Central memory CD4-positive, alpha-beta T cell (primary cell): ENCODE measurements at regions not wholly inside any gene's neighbourhood (a gene's known extent, or its start where the extent isn't known, plus 50 kb on each side); places are given as distances from the start of the nearest gene placed in this dataset.

ENCODE experiments used
- DNase-seq: peaks from one replicate; pipeline ENCODE4 v3.0.0; 2022

- DNase-seq = no peak
Observed at GRCh38 chr11:103673773-103674172, 362.7 kb upstream of the DDI1 start.

DNA sequence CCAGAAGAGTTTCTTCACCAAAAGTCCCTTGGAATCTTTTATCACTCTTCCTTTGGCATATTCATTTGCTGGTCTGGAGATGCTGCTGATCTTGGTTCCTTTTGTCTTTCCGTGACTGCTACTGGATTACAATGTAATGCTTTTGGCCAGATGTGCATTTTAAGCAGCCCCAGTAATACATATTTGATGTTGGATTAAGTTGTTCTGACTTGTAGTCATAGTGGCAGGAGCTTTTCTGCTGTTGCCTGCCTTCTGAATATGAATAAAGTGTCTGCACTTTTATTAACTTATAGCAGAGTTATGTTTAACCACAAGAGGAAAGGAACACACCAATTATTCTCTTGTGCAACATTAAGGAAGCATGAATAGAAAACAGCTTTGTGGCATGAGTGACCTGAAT lies 360.0 kb upstream of the DDI1 start:
- DNase-seq = no peak

DNA sequence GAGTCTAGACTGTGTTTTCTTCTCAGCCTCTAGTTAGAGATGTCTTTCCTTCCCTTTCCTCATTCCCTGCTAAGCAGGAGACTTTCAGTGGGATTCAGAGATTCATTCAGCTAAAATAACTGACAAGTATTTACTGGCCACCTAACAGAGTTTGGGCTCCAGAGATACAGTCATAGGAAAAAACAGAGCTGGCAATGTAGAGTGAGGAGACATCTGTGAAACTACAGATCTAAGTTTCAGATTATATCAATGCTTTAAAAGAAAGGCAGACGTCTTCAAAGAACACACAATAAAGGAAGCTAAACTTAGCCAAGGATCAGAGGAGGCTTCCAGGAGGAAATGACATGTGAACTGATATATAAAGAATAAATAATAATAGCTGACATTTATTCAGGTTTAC lies 355.6 kb upstream of the DDI1 start:
- no peak for DNase-seq

- no peak for DNase-seq
Observed at GRCh38 chr11:103681855-103682254, 354.6 kb upstream of the DDI1 start.

DNA sequence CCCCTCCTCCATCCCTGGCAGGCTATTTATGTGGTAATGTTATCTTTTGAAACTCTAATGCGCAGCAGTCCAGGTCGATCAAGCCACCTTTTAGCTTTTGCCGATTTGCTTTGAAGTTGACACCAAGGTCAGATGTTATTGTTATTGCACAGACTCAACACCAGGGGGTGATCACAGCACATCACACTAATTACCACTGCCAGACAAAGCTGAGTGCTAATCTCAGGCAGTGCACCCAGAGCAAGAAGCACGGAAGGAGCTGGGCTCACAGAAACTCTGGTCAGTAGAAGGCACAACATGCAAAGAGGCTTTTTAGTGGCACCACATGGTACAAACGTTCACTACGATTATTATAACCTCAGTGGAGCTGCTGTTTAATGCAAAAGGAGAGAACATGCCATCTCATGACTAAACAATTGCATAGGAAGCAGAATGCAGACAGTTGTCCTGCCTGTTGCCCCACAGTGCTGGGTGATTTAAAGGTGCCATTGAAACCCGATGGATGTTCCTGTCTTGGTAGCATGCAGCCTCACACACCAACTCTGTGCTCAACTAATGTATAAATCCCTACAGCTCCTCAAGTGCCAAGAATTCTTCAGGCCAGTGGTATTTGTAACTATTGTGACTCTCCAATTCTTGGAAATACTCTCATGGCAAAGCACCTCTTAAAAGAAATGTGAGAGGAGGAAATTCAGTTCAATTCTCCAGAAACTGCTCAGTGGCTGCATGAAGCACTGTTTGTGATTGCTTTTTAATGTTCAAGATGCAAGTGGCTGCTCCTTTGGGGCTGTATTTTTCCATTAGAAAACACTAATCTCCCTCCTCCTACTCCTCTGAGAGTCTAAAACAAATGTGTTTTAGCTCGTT lies 353.9 kb upstream of the DDI1 start:
- DNase-seq = peak; percentile 46

- no peak for DNase-seq
Observed at GRCh38 chr11:103683576-103683975, 352.9 kb upstream of the DDI1 start.

GRCh38 chr11:103688924-103689323 lies 347.5 kb upstream of the DDI1 start:
- DNase-seq = no peak

DNA sequence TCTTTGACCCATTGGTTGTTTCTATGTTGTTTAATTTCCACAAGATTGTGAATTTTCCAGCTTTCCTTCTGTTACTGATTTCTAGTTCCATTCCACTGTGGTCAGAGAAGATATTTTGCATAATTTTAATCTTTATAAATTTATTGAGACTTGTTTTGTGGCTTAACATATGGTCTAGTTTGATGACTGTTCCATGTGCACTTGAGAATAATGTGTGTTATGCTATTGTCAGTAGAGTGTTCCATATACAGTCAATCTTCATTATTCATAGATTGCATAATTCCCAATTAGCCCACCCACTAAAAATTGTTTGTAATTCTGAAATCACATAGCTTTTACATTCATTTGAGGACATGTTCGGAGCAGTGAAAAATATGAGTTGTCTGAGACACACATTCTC lies 346.1 kb upstream of the DDI1 start:
- no peak for DNase-seq

GRCh38 chr11:103696123-103696522 lies 340.3 kb upstream of the DDI1 start:
- no peak for DNase-seq

- no peak for DNase-seq
Observed at GRCh38 chr11:103699216-103699615, 337.2 kb upstream of the DDI1 start.

DNA sequence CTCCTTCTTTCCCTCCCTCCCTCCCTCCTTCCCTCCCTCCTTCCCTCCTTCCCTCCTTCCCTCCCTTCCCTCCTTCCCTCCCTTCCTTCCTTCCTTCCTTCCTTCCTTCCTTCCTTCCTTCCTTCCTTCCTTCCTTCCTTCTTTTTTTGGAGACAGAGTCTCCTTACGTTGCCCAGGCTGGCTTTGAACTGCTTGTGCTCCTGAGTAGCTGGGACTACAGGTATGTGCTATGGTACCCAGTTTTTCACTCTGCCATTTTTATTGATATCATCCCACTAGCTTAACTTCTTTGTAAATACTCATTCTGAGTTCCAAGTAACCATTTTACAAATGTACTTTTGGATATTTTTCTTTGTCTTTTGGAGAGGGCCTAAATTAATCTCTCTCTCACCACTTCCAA lies 336.8 kb upstream of the DDI1 start:
- no peak for DNase-seq

GRCh38 chr11:103700622-103701021 lies 335.8 kb upstream of the DDI1 start:
- no peak for DNase-seq

GRCh38 chr11:103703437-103703836 lies 333.0 kb upstream of the DDI1 start:
- no peak for DNase-seq

GRCh38 chr11:103703954-103704353 lies 332.5 kb upstream of the DDI1 start:
- DNase-seq = no peak

- DNase-seq = no peak
Observed at GRCh38 chr11:103705642-103706041, 330.8 kb upstream of the DDI1 start.

DNA sequence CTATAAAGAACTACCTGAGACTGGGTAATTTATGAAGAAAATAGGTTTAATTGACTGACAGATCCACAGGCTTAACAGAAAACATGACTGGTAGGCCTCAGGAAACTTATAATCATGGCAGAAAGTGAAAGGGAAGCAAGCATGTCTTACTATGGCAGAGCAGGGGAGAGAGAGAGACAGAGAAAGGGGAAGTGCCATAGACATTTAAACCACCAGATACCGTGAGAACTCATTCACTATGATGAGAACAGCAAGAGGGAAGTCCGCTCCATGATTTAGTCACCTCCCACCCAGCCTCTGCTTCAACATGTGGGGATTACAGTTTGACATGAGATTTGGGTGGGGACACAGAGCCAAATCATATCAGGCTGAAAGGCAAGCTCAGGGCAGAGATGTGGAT lies 327.1 kb upstream of the DDI1 start:
- no peak for DNase-seq

DNA sequence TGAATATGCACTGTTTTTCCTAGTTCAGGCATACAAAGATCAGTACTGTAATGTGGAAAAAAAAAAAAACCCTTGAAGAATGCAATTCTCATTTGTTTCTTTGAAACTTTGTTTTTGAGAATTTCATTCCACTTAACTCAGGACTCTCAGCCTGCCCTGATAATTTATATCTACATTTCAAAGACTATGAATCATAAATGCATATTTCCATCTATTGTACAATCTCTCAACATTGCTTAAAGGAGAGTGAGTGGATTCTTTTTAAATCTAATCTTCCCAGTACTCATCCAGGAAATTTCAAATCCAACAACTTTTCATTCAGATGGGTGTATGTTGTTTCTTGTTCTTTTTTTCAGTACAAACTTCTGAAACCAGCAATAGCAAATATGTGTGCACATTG lies 322.2 kb upstream of the DDI1 start:
- DNase-seq = no peak

DNA sequence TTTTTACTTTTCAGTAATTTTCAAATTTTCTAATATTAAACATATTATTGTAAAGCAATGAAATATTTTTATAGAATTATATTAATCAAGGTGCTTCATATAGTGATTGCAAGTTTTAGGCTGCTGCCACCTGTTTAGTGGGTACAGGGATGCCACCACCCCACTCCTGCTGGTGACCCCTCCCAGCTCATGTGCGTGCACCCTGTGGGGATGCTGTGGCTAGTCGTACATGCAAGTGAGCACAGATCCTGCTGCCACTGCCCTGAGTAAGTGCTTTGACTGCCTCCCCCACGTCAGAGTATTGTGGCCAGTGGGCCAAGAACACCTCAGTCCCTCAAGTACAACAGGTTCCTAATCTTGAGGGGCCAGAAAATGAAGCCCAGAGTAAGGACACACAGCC lies 320.1 kb upstream of the DDI1 start:
- no peak for DNase-seq

DNA sequence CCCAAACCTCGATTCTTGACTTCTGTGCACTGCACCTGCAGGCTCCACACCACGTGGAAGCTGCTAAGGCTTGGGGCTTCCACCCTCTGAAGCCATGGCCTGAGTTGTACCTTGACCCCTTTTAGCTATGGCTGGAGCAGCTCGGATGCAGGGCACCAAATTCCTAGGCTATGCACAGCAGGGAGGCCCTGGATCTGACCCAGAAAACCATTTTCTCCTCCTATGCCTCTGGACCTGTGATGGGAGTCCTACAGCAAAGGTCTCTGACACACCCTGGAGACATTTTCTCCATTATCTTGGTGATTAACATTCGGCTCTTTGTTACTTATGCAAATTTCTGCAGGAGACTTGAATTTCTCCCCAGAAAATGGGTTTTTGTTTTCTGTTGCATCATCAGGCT lies 309.2 kb upstream of the DDI1 start:
- no peak for DNase-seq

DNA sequence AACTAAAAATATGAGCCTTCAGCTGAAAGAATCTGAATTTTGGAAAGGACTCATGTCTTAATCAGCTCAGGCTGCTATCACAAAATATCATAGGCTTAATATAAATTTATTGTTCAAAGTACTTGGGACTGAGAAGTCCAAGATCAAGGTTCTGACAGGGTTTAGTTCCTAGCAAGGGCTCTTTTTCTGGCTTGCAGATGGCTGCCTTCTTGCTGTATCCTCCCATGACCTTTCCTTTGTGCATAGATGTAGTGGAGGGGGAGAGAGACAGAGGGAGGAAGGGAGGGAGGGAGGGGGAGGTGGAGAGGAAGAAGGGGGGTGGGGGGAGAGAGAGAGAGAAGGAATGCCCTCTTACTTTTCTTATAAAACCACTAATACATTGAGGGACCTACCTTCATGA lies 306.8 kb upstream of the DDI1 start:
- no peak for DNase-seq

GRCh38 chr11:103730131-103730940 lies 306.1 kb upstream of the DDI1 start:
- DNase-seq = no peak

- no peak for DNase-seq
Observed at GRCh38 chr11:103731670-103732069, 304.8 kb upstream of the DDI1 start.

- no peak for DNase-seq
Observed at GRCh38 chr11:103733889-103734288, 302.6 kb upstream of the DDI1 start.

GRCh38 chr11:103735497-103736032 lies 300.9 kb upstream of the DDI1 start:
- no peak for DNase-seq
